Adrenal gland (tissue), 9 donors: ENCODE measurements at regions not wholly inside any gene's neighbourhood (a gene's known extent, or its start where the extent isn't known, plus 50 kb on each side); places are given as distances from the start of the nearest gene placed in this dataset.

Experiments used
- DNase-seq, 7 donors: peaks; one replicate each; pipeline ENCODE4 v3.0.0-alpha.2; 2019 to 2020
- H3K27ac ChIP-seq, 5 donors: fragments of 200-600 bp; sonication (generic) in 4 of 5; 1 replicate in 3 of 5; 2 replicates in 2 of 5; pipeline versions ENCODE4 v1.5.1 to v1.8.0; 2016 to 2020; ENCODE audit warnings: mild to moderate bottlenecking in 1 of 5
- H3K27me3 ChIP-seq: fragments of 200-600 bp; 2 replicates; pipeline ENCODE4 v1.8.0; 2021
- H3K36me3 ChIP-seq, 2 donors: fragments of 200-600 bp; replicated peaks in 1 of 2; 1 replicate in 1 of 2; 2 replicates in 1 of 2; pipeline versions ENCODE4 v1.5.1 to v1.8.0; 2018 to 2022
- H3K4me1 ChIP-seq, 2 donors: fragments of 200-600 bp; replicated peaks in 1 of 2; 1 replicate in 1 of 2; 2 replicates in 1 of 2; pipeline versions ENCODE4 v1.5.1 to v1.8.0; 2018 to 2021
- H3K4me3 ChIP-seq, 4 donors: fragments of 200-600 bp; sonication (generic) in 3 of 4; one replicate each; pipeline ENCODE4 v1.5.1; 2016 to 2018
- H3K9me3 ChIP-seq, 3 donors: fragments of 200-600 bp; sonication (generic) in 1 of 3; replicated peaks in 1 of 3; 1 replicate in 2 of 3; 2 replicates in 1 of 3; pipeline versions ENCODE4 v1.5.1 to v1.8.0; 2016 to 2021
- POLR2A ChIP-seq, 2 donors: fragments of 450-650 bp; IDR thresholded peaks; one replicate each; pipeline ENCODE4 v1.6.1; 2017; ENCODE audit warnings: antibody characterized with exemption in 2 of 2, mild to moderate bottlenecking in 2 of 2, moderate library complexity in 1 of 2
- WGBS, 4 donors: extraction: QIAGEN DNeasy Blood & Tissue Kit in 2 of 4; methylation state at CpG; one replicate each; pipeline versions ENCODE4 v1.1.5 to v1.1.7; 2013 to 2017; 5-methylcytosine and 5-hydroxymethylcytosine counted together
- intact Hi-C, 2 donors: fragments of 100-400 bp; cut with DNase I; formaldehyde crosslinking; loops; one replicate each; pipeline versions ENCODE4 v1.14.1 to v1.15.0; 2022 to 2023
- TF ChIP-seq, protein P1 (sequence below), 6 experiments: fragments of 450-650 bp in 4 of 6; fragments of 200-600 bp in 2 of 6; sonication (generic) in 1 of 6; IDR thresholded peaks; 1 replicate in 5 of 6; 2 replicates in 1 of 6; pipeline versions ENCODE4 v1.5.1 to v1.8.0; 2016 to 2021; ENCODE audit warnings: antibody characterized with exemption in 6 of 6, mild to moderate bottlenecking in 2 of 6, moderate library complexity in 1 of 6
- donor health status: healthy with polysubstance abuse.
- donor health status: Bipolar disorder and iron deficiency.
- donor health status: DM: yes; HTN: yes; CAD: no.
- donor health status: DM: no; HTN: no; CAD: no.
- donor health status: DM: no; HTN: no; CAD: no.

DNA sequence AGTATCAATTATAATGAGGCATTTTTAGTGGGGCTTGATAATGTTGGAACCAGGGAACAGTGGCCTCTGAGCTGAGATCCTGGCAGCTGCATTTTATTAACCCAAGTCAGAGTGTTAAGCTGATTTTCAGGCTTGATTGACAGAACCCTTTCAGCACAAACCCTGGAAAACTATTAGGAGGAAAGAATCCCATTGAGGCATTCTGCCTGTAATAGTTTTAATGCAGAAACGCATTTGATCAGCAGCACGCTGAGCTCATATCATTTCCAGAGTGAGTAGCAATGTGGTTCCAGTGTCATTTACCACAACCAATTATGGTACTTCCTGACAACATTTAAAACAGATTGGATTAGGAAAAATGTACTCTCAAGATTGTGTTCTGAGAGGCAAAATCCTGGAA is 78.3 kb upstream of the BARHL2 start:
- Histone ChIP-seq H3K27me3 (no peaks in the 10 kb centered on the region), H3K9me3 (no peaks in the 10 kb centered on the region), H3K36me3 (no peaks in the 10 kb centered on the region), H3K27ac (no peak overlapping the region), H3K4me1 (no peaks in the 10 kb centered on the region), H3K4me3 (no peak overlapping the region)
- DNase-seq = no peak
- intact Hi-C loops = no loop called here
- TF ChIP-seq POLR2A (IDR thresholded peaks at IDR 0.05) = no peak
- TF ChIP-seq, protein P1, sequence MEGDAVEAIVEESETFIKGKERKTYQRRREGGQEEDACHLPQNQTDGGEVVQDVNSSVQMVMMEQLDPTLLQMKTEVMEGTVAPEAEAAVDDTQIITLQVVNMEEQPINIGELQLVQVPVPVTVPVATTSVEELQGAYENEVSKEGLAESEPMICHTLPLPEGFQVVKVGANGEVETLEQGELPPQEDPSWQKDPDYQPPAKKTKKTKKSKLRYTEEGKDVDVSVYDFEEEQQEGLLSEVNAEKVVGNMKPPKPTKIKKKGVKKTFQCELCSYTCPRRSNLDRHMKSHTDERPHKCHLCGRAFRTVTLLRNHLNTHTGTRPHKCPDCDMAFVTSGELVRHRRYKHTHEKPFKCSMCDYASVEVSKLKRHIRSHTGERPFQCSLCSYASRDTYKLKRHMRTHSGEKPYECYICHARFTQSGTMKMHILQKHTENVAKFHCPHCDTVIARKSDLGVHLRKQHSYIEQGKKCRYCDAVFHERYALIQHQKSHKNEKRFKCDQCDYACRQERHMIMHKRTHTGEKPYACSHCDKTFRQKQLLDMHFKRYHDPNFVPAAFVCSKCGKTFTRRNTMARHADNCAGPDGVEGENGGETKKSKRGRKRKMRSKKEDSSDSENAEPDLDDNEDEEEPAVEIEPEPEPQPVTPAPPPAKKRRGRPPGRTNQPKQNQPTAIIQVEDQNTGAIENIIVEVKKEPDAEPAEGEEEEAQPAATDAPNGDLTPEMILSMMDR (IDR thresholded peaks at IDR 0.05) = no peak
- WGBS, 4 donors = 63 to 83% (median 77%) methylated on average over 2 of the region's 2 CpGs

DNA sequence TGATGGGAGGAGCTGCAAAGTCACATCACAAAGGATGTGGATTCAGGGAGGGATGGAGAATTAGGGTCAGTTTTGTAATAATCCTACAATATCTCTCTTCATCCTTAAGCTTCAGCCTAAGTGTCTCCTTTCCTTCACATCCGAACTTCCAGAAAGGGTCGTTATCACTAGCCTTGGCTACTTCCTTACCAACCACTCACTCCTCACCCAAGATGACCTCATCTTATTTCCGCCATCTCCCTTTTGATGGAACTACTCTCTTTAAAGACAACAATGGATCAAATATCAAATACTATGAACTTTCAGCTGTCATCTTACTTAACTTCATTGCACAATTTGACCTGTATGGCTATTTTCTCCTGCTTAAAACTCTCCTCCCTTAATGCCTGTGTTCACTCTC is 69.6 kb upstream of the BARHL2 start:
- no peaks in the 10 kb centered on the region for H3K9me3 ChIP-seq
- no peaks in the 10 kb centered on the region for H3K4me1 ChIP-seq
- intact Hi-C loops = no loop called here
- TF ChIP-seq POLR2A (IDR thresholded peaks at IDR 0.05) = no peak
- TF ChIP-seq, protein P1 (IDR thresholded peaks at IDR 0.05) = no peak
- no peaks in the 10 kb centered on the region for H3K27me3 ChIP-seq
- no peaks in the 10 kb centered on the region for H3K36me3 ChIP-seq
- H3K4me3 ChIP-seq = no peak overlapping the region
- WGBS, 4 donors = 75 to 82% (median 77%) methylated on average over 3 of the region's 3 CpGs
- no peak for DNase-seq
- H3K27ac ChIP-seq = no peak overlapping the region

DNA sequence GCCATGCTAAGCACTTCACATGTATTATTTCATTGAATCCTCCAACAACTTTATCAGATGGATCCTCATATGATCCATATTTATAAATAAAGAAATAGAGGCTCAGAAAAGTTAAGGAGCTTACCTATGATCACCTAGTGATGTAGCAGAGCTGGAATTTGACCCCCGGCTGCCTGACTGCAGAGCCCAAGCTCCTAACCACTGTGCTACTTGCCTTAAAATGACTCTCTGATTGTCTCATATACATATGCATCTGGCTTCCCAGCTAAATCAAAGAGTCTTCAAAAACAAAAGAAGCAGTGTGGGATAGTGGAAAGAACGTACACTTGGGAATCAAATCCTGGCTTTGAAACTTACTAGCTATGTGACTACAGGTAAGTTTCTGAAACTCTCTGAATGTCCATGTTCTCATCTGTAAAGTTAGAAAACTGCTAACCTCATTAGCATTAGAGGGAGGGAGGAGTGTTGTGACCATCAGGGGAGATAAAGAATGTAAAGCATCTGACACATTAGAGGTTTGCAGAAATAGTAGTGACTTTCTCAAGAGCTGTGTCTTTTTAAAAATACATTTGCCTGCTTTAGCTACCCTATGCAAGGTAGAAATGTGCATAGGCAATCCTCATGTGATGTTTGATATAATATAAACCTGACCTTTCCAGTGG is 67.2 kb upstream of the BARHL2 start:
- Histone ChIP-seq H3K4me1 (no peaks in the 10 kb centered on the region), H3K27ac (no peak overlapping the region), H3K36me3 (no peaks in the 10 kb centered on the region), H3K4me3 (no peak overlapping the region), H3K27me3 (no peaks in the 10 kb centered on the region), H3K9me3 (no peaks in the 10 kb centered on the region)
- TF ChIP-seq, protein P1 (IDR thresholded peaks at IDR 0.05) = no peak
- no peak for TF ChIP-seq POLR2A (IDR thresholded peaks at IDR 0.05)
- WGBS, 4 donors = 45 to 71% (median 64%) methylated on average over 2 of the region's 2 CpGs
- intact Hi-C loops = no loop called here
- DNase-seq = no peak

DNA sequence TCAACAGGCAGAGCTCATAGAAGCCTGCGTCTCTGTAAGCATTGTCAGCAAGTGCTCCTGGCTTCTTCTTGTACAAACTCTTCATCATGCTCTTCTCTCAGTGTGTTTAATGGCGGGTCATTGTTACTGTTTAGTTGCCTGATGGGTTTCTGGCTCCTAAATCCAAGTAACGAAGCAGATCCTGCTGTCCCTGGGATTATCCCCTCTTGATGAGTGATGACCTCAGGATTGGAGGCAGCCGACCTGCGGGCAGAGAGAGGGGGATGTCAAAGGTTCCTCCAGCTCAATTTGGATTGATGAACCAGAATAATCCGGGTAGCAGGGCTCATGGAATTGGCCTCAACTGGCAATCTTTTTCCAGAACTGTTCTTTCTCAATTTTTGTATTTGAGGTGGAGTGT is 66.1 kb upstream of the BARHL2 start:
- DNase-seq = no peak
- Histone ChIP-seq H3K27ac (no peak overlapping the region), H3K4me1 (no peaks in the 10 kb centered on the region), H3K4me3 (no peak overlapping the region), H3K36me3 (no peaks in the 10 kb centered on the region), H3K27me3 (no peaks in the 10 kb centered on the region), H3K9me3 (no peaks in the 10 kb centered on the region)
- WGBS, 4 donors = 67 to 72% (median 70%) methylated on average over 6 of the region's 6 CpGs
- TF ChIP-seq, protein P1 (IDR thresholded peaks at IDR 0.05) = no peak
- TF ChIP-seq POLR2A (IDR thresholded peaks at IDR 0.05) = no peak
- intact Hi-C loops = no loop called here
